IMR-90 (cell line): ENCODE measurements at regions not wholly inside any gene's neighbourhood (a gene's known extent, or its start where the extent isn't known, plus 50 kb on each side); places are given as distances from the start of the nearest gene placed in this dataset.

Source experiments
- ATAC-seq: fragments of 200-7000 bp; cut with Tn5 transposase; 2 replicates; pipeline ENCODE4 v1.9.1; 2020; ENCODE audit warnings: low read depth, mild to moderate bottlenecking, moderate library complexity
- BruUV-seq: library from RNA; stranded (reverse); fragments of 400-500 nt; replicated peaks from 2 replicates; lab custom pipeline; 2021; lab: Mats Ljungman, UMichigan
- CTCF ChIA-PET: fragments of 300-600 bp; formaldehyde crosslinking; extraction: SDS; loops from one replicate; lab custom pipeline; 2021; ENCODE audit warnings: antibody characterized with exemption; lab: Yijun Ruan, JAX
- POLR2A ChIA-PET: fragments of 300-600 bp; sonication (Branson Sonifier 250); formaldehyde crosslinking; loops from one replicate; lab custom pipeline; 2022; ENCODE audit warnings: antibody characterized with exemption; ENCODE audit not compliant: unreplicated experiment; lab: Charles Lee
- DNase-seq: peaks from one replicate; pipeline ENCODE4 v3.0.0; 2013
- H2AFZ ChIP-seq: replicated peaks from 2 replicates; pipeline ENCODE3; 2013; ENCODE audit warnings: low read length, mild to moderate bottlenecking; ENCODE audit not compliant: poor library complexity
- H2AK5ac ChIP-seq: 2 replicates; pipeline ENCODE4 v1.6.1; 2013; ENCODE audit warnings: low read depth, low read length, inconsistent platforms
- H2AK9ac ChIP-seq: replicated peaks from 2 replicates; pipeline ENCODE3; 2013; ENCODE audit warnings: mild to moderate bottlenecking, low read depth, low read length, moderate library complexity; ENCODE audit not compliant: poor library complexity
- H2BK120ac ChIP-seq: 2 replicates; pipeline ENCODE4 v1.6.1; 2013; ENCODE audit warnings: low read depth, low read length, inconsistent platforms
- H2BK15ac ChIP-seq: 3 replicates; pipeline ENCODE4 v1.6.1; 2013; ENCODE audit warnings: low read depth, low read length, inconsistent platforms
- H2BK20ac ChIP-seq: 2 replicates; pipeline ENCODE4 v1.6.1; 2013; ENCODE audit warnings: low read depth, mild to moderate bottlenecking, inconsistent platforms, low read length, moderate library complexity
- H2BK5ac ChIP-seq: 2 replicates; pipeline ENCODE4 v1.6.1; 2013; ENCODE audit warnings: mild to moderate bottlenecking, low read depth, low read length, inconsistent platforms; ENCODE audit not compliant: poor library complexity, severe bottlenecking
- H3K14ac ChIP-seq: replicated peaks from 2 replicates; pipeline ENCODE4 v1.6.1; 2013; ENCODE audit warnings: low read depth, low read length, inconsistent platforms
- H3K18ac ChIP-seq: 2 replicates; pipeline ENCODE4 v1.6.1; 2013; ENCODE audit warnings: low read depth, low read length, control low read depth
- H3K23ac ChIP-seq: 2 replicates; pipeline ENCODE4 v1.6.1; 2013; ENCODE audit warnings: low read depth, low read length, inconsistent platforms
- H3K27ac ChIP-seq: 2 replicates; pipeline ENCODE4 v1.5.1; 2013; ENCODE audit warnings: mild to moderate bottlenecking, control low read depth, low read length; ENCODE audit not compliant: insufficient read depth
- H3K27me3 ChIP-seq: 2 replicates; pipeline ENCODE4 v1.6.1; 2013; ENCODE audit warnings: low read length; ENCODE audit not compliant: control insufficient read depth, insufficient read depth
- H3K36me3 ChIP-seq: 2 replicates; pipeline ENCODE4 v1.6.1; 2013; ENCODE audit warnings: low read length, mixed read lengths; ENCODE audit not compliant: control insufficient read depth, insufficient read depth
- H3K4ac ChIP-seq: 2 replicates; pipeline ENCODE4 v1.6.1; 2013; ENCODE audit warnings: low read depth, low read length, inconsistent platforms
- H3K4me1 ChIP-seq: 2 replicates; pipeline ENCODE4 v1.6.1; 2013; ENCODE audit warnings: low read length, mixed read lengths; ENCODE audit not compliant: control insufficient read depth, insufficient read depth
- H3K4me2 ChIP-seq: 2 replicates; pipeline ENCODE4 v1.6.1; 2013; ENCODE audit warnings: low read depth, mild to moderate bottlenecking, control low read depth, low read length, moderate library complexity
- H3K4me3 ChIP-seq: 2 replicates; pipeline ENCODE4 v1.5.1; 2013; ENCODE audit warnings: low read depth, mild to moderate bottlenecking, control low read depth, low read length, moderate library complexity; ENCODE audit not compliant: insufficient read depth
- H3K56ac ChIP-seq: 2 replicates; pipeline ENCODE4 v1.6.1; 2013; ENCODE audit warnings: low read length, inconsistent platforms; ENCODE audit not compliant: insufficient read depth; ENCODE audit errors: extremely low read depth
- H3K79me1 ChIP-seq, 2 experiments: 2 replicates each; pipeline ENCODE4 v1.6.1; 2013; ENCODE audit warnings: low read length in 2 of 2, inconsistent platforms in 1 of 2, low read depth in 1 of 2
- H3K9ac ChIP-seq: 2 replicates; pipeline ENCODE4 v1.6.1; 2013; ENCODE audit warnings: low read depth, low read length, control low read depth
- H3K9me1 ChIP-seq: 2 replicates; pipeline ENCODE4 v1.6.1; 2013; ENCODE audit warnings: low read length, inconsistent platforms; ENCODE audit not compliant: insufficient read depth
- H3K9me3 ChIP-seq: 2 replicates; pipeline ENCODE4 v1.6.1; 2013; ENCODE audit warnings: low read length; ENCODE audit not compliant: control insufficient read depth, insufficient read depth
- H4K20me1 ChIP-seq: 2 replicates; pipeline ENCODE4 v1.6.1; 2013; ENCODE audit warnings: low read length, inconsistent platforms; ENCODE audit not compliant: insufficient read depth
- H4K5ac ChIP-seq: 2 replicates; pipeline ENCODE4 v1.6.1; 2013; ENCODE audit warnings: mild to moderate bottlenecking, low read depth, low read length, control low read depth
- H4K8ac ChIP-seq, 2 experiments: 2 replicates each; pipeline ENCODE4 v1.6.1; 2013; ENCODE audit warnings: low read depth in 2 of 2, low read length in 2 of 2, control low read depth in 1 of 2, inconsistent platforms in 1 of 2
- H4K91ac ChIP-seq: 2 replicates; pipeline ENCODE4 v1.6.1; 2013; ENCODE audit warnings: low read depth, low read length, inconsistent platforms; ENCODE audit not compliant: insufficient read depth
- MAFK ChIP-seq: IDR thresholded peaks from 2 replicates; pipeline ENCODE4 v1.6.1; 2012; ENCODE audit warnings: low read depth, low read length, improper control_type of control experiment
- MAZ ChIP-seq: IDR thresholded peaks from 2 replicates; pipeline ENCODE4 v1.6.1; 2012; ENCODE audit warnings: low read depth, mild to moderate bottlenecking, low read length, improper control_type of control experiment, moderate library complexity, borderline replicate concordance
- USF2 ChIP-seq: fragments of 150-350 bp; IDR thresholded peaks from 2 replicates; pipeline ENCODE4 v1.6.1; 2017; ENCODE audit warnings: mild to moderate bottlenecking, antibody characterized with exemption, low read length, low read depth
- WGBS, 2 experiments: methylation state at CpG; one replicate each; pipeline versions ENCODE4 v1.1.5 to v1.1.7; 2013; ENCODE audit warnings: missing lambda C conversion rate in 2 of 2; ENCODE audit not compliant: insufficient read length in 1 of 2; ENCODE audit errors: extremely low coverage in 2 of 2; 5-methylcytosine and 5-hydroxymethylcytosine counted together
- dilution Hi-C: fragments of 300-500 bp; cut with HindIII; formaldehyde crosslinking; loops from one replicate; pipeline ENCODE4 v1.14.3; 2018; ENCODE audit warnings: low sequenced_read_pairs; ENCODE audit not compliant: unreplicated experiment
- in situ Hi-C: fragments of 300-500 bp; cut with MboI; formaldehyde crosslinking; loops from 3 replicates; pipeline ENCODE4 v1.14.3; 2019; ENCODE audit warnings: low sequenced_read_pairs, inconsistent platforms, mixed read lengths
- intact Hi-C: fragments of 100-400 bp; cut with micrococcal nuclease; formaldehyde crosslinking; loops from 2 replicates; pipeline ENCODE4 v1.10.0; 2022

- dilution Hi-C loops, result no loop called here
- CTCF ChIA-PET, result no interaction called here
- no TSS peak for BruUV-seq
Measured at GRCh38 chr2:194883711-194884110, 773.3 kb upstream of the SLC39A10 start.

More at GRCh38 chr2:194883711-194884110, 773.3 kb upstream of the SLC39A10 start:
- Histone ChIP-seq H3K56ac (no peak overlapping the region), H3K9me1 (no peaks in the 10 kb centered on the region), H3K36me3 (no peaks in the 10 kb centered on the region), H4K5ac (no peak overlapping the region), H3K23ac (no peak overlapping the region), H3K27ac (no peak overlapping the region), H3K14ac (no peak overlapping the region), H4K20me1 (no peaks in the 10 kb centered on the region), H2BK20ac (no peak overlapping the region), H2BK5ac (no peak overlapping the region), H3K9ac (no peak overlapping the region), H2AFZ (no peak overlapping the region), H3K4me2 (no peak overlapping the region), H2BK120ac (no peak overlapping the region), H4K91ac (no peak overlapping the region), H3K18ac (no peak overlapping the region), H3K79me1 (no peaks in the 10 kb centered on the region), H3K27me3 (no peaks in the 10 kb centered on the region), H4K8ac (no peak overlapping the region), H3K4me3 (no peak overlapping the region), H3K4me1 (no peaks in the 10 kb centered on the region), H3K4ac (no peak overlapping the region), H2AK9ac (no peak overlapping the region), H2AK5ac (no peak overlapping the region), H2BK15ac (no peak overlapping the region), H3K9me3 (0 out of 2 replicates have a peak, but pooled peaks cover 2% of the 10 kb centered on the region)
- TF ChIP-seq MAZ (no peak), MAFK (no peak), USF2 (no peak)
- WGBS, 2 experiments, result no CpG with 5 or more reads among the region's 2 CpGs
- DNase-seq (no peak), ATAC-seq (no peak)
- intact Hi-C loops, result no loop called here
- POLR2A ChIA-PET, result no interaction called here
- in situ Hi-C loops, result no loop called here
